T-helper 1 cell treated with Interleukin-12 subunit alpha and Interleukin-12 subunit beta and Interleukin-4 antibody, amounts not matched to agents 30 μg/mL and 1 μg/mL, for 36 hours (primary cell): ENCODE measurements at regions not wholly inside any gene's neighbourhood (a gene's known extent, or its start where the extent isn't known, plus 50 kb on each side); places are given as distances from the start of the nearest gene placed in this dataset.

Experiments used
- H3K27ac Mint-ChIP-seq: one replicate; pipeline ENCODE4 v1.8.0; 2021; ENCODE audit warnings: mild to moderate bottlenecking, mixed read lengths
- H3K27me3 Mint-ChIP-seq: one replicate; pipeline ENCODE4 v1.8.0; 2021; ENCODE audit warnings: low read depth, mixed read lengths
- H3K36me3 Mint-ChIP-seq: one replicate; pipeline ENCODE4 v1.8.0; 2021; ENCODE audit warnings: low read depth, mixed read lengths
- H3K4me1 Mint-ChIP-seq: one replicate; pipeline ENCODE4 v1.8.0; 2021; ENCODE audit warnings: low read depth, mixed read lengths
- H3K4me3 Mint-ChIP-seq: one replicate; pipeline ENCODE4 v1.8.0; 2021; ENCODE audit warnings: mild to moderate bottlenecking, moderate library complexity, mixed read lengths
- H3K9me3 Mint-ChIP-seq: one replicate; pipeline ENCODE4 v1.8.0; 2021; ENCODE audit warnings: mixed read lengths

- no peaks in the 10 kb centered on the region for H3K9me3 Mint-ChIP-seq
- no peak overlapping the region for H3K27ac Mint-ChIP-seq
- no peaks in the 10 kb centered on the region for H3K27me3 Mint-ChIP-seq
- H3K4me1 Mint-ChIP-seq = no peaks in the 10 kb centered on the region
- H3K36me3 Mint-ChIP-seq = no peaks in the 10 kb centered on the region
- no peak overlapping the region for H3K4me3 Mint-ChIP-seq
These were observed 96.3 kb upstream of the RNF152 start for GRCh38 chr18:61989138-61989537.

- Mint-ChIP-seq H3K9me3 (no peaks in the 10 kb centered on the region), H3K36me3 (no peaks in the 10 kb centered on the region), H3K4me3 (no peak overlapping the region), H3K4me1 (no peaks in the 10 kb centered on the region), H3K27me3 (no peaks in the 10 kb centered on the region), H3K27ac (no peak overlapping the region)
These were observed 95.3 kb upstream of the RNF152 start for GRCh38 chr18:61988100-61988499.

DNA sequence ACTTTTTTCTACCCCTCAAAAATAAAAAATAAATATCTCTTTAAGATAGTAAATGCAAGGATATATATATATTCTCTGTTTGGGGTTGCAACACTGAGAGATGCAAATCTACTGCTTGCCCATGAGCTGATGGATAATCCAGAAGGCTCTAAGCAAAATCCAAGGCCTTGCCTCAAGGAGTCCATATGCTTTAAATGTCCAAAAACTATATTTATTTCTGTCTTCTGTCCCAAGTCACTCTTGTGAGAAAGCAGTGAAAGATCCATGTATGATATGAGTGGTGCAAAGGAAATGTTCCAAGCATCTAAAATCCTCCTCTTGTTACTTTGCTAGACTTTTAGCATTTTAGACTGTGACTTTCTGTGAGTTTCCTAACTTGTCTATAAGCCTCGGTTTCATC, 92.9 kb upstream of the RNF152 start:
- Mint-ChIP-seq H3K9me3 (no peaks in the 10 kb centered on the region), H3K4me3 (no peak overlapping the region), H3K27ac (no peak overlapping the region), H3K36me3 (no peaks in the 10 kb centered on the region), H3K27me3 (no peaks in the 10 kb centered on the region), H3K4me1 (peaks cover 4% of the 10 kb centered on the region)

DNA sequence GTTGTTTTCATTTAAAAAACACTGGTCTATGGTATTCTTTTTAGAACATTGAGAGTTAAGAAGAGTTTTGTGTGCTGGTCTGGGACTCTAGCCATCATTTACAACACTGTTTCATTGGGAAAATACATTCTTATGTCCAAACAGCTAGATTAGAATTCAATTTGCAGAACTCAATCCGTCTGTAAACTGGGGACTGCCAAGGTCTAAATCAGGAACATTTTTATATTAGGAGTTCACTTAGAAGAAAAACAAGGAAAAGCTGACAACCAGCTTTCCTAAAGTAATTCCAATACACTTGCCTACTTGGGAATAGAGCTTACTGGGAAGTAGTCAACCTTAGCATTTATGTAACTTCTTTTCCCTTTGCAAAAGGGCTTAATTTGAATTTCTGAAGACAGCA, 91.5 kb upstream of the RNF152 start:
- no peaks in the 10 kb centered on the region for H3K27me3 Mint-ChIP-seq
- no peak overlapping the region for H3K4me3 Mint-ChIP-seq
- H3K9me3 Mint-ChIP-seq = no peaks in the 10 kb centered on the region
- no peaks in the 10 kb centered on the region for H3K36me3 Mint-ChIP-seq
- H3K4me1 Mint-ChIP-seq = peaks cover 9% of the 10 kb centered on the region
- no peak overlapping the region for H3K27ac Mint-ChIP-seq

DNA sequence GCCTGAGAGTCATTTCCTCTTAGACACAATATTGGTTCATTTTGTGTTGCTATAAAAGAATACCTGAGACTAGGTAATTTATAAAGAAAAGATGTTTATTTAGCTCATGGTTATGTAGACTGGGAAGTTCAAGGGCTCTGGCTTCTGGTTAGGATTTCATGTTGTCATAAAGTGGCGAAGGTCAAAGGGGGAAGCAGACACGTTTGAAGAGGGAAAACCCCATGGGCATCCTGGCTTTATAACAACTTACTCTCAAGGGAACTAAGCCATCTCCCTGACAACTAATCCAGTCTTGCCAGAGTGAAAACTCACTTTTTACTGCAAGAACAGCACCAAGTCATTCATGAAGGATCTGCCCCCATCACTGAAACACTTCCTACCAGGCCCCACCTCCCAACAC, 89.7 kb upstream of the RNF152 start:
- Mint-ChIP-seq H3K27me3 (peaks cover 4% of the 10 kb centered on the region), H3K4me3 (no peak overlapping the region)

DNA sequence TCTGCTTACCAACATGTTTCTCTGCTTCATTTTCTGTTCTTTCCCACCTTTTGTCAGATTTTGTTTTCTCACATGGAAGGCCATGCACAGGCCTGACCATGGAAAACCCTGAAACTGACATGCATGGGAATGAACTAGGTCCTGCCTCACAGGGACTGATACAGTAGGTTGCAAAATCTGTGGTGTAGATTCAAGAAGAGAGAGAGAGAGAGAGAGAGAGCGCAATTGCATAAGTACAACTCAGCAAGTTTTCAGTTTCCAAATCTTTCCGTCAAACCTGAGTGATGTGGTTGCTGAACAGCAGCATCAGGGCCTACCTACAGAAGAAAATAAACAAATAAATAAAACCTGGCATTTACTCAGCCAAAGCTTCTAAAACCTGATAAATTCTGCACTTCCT, 87.5 kb upstream of the RNF152 start:
- Mint-ChIP-seq H3K27ac (peak overlapping the region; percentile 52), H3K9me3 (no peaks in the 10 kb centered on the region), H3K27me3 (peaks cover 4% of the 10 kb centered on the region), H3K4me3 (no peak overlapping the region), H3K4me1 (peaks cover 20% of the 10 kb centered on the region), H3K36me3 (no peaks in the 10 kb centered on the region)

More for the DNA sequence above, 89.7 kb upstream of the RNF152 start:
- H3K9me3 Mint-ChIP-seq = no peaks in the 10 kb centered on the region
- no peak overlapping the region for H3K27ac Mint-ChIP-seq
- peaks cover 9% of the 10 kb centered on the region for H3K4me1 Mint-ChIP-seq
- no peaks in the 10 kb centered on the region for H3K36me3 Mint-ChIP-seq

DNA sequence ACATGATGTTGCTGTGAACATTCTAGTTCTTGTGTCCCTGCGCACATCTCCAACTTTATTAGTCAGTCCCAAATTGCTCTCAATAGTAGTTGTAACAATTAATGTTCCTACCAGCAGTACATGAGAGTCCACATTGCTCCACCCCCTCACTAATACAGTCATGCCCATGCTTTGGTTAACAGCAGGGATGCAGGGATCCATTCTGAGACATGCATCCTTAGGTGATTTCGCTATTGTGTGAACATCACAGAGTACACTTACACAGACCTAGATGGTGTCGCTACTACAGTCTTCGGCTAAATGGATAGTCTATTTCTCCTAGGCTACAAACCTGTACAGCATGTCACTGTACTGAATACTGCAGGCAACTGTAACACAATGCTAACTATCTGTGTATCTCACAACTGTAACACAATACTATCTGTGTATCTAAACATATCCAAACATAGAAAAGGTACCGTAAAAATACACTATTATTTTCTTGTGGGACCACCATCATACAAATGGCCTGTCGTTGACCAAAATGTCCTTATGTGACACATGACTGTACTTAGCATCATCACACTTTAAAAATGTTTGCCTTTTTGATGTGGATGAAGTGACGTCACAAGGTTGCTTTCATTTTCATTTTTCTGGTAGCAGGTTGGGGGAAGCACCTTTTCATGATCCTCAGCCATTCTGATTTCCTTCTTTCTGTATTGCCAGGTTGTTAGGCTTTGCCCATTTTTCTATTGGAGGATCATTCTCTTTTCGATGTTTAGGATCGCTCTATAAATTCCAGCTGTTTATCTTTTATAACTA, 82.9 kb upstream of the RNF152 start:
- Mint-ChIP-seq H3K4me3 (no peak overlapping the region), H3K27me3 (peaks cover 4% of the 10 kb centered on the region), H3K4me1 (peaks cover 17% of the 10 kb centered on the region), H3K9me3 (no peaks in the 10 kb centered on the region), H3K27ac (peak overlapping the region; percentile 52), H3K36me3 (no peaks in the 10 kb centered on the region)

GRCh38 chr18:61973273-61974115, 80.7 kb upstream of the RNF152 start:
- peaks cover 13% of the 10 kb centered on the region for H3K4me1 Mint-ChIP-seq
- no peak overlapping the region for H3K27ac Mint-ChIP-seq
- no peak overlapping the region for H3K4me3 Mint-ChIP-seq
- H3K36me3 Mint-ChIP-seq = no peaks in the 10 kb centered on the region
- H3K9me3 Mint-ChIP-seq = no peaks in the 10 kb centered on the region
- no peaks in the 10 kb centered on the region for H3K27me3 Mint-ChIP-seq

DNA sequence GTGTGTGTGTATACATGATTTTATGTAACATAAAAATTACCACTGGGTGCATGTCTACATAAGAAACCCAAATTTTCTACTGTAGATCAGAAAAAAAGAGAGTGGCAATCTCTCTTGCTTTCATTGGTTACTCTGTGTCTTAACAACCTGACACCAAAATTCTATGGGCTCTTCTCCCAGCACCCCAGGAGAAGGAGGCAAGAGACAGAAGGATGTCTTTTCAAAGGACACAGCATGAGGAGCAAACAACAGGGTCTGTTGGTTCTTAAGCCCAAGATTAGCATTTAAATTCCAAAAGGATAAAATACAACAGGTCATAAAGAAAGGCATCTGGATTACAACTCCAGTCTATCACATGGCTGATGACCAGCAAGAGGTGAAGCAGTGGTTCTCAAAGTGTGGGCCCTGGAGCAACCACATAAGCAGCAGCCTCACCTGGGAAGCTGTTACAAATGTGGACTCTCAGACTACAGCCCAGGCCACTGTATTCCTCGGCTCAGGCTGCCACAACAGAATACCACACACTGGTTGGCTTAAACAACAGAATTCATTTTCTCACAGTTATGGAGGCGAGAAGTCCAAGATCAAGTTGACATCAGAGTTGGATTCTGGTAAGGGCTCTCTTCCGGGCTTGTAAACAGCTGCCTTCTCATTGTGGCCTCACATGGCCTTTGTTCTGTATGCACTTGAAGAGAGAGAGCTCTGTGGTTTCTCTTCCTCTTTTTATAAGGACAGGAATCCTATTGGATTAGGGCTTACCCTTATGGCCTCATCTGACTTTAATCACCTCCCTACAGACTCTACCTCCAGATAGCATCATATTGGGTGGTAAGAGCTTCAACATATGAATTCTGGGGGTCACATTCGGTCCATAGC, 79.8 kb upstream of the RNF152 start:
- Mint-ChIP-seq H3K36me3 (no peaks in the 10 kb centered on the region), H3K4me1 (peaks cover 13% of the 10 kb centered on the region), H3K4me3 (no peak overlapping the region), H3K9me3 (no peaks in the 10 kb centered on the region), H3K27ac (no peak overlapping the region), H3K27me3 (peaks cover under 1% of the 10 kb centered on the region)

GRCh38 chr18:61967252-61967891, 74.6 kb upstream of the RNF152 start:
- Mint-ChIP-seq H3K4me1 (no peaks in the 10 kb centered on the region), H3K36me3 (no peaks in the 10 kb centered on the region), H3K9me3 (no peaks in the 10 kb centered on the region), H3K27me3 (peaks cover 18% of the 10 kb centered on the region), H3K27ac (no peak overlapping the region), H3K4me3 (no peak overlapping the region)

DNA sequence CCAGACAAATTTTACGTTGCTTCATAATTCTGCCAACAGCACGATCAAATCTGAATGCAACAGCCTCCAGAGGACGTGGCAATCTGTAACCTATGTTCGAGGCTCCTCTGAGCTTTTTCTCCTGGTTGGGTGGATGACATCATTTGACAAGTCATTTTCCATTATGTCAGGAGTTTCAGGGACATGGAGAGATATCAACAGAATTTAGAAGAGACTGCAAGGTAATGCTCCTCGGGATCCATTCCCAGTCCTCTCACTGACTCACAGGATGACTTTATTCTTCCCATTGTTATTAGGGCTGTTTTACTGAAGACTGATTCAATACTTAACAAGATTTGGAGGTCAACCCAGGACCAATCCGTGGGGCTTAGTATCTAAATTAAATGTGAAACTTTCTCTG, 72.5 kb upstream of the RNF152 start:
- no peaks in the 10 kb centered on the region for H3K4me1 Mint-ChIP-seq
- no peak overlapping the region for H3K4me3 Mint-ChIP-seq
- H3K36me3 Mint-ChIP-seq = no peaks in the 10 kb centered on the region
- H3K27me3 Mint-ChIP-seq = peaks cover 28% of the 10 kb centered on the region
- H3K9me3 Mint-ChIP-seq = no peaks in the 10 kb centered on the region
- H3K27ac Mint-ChIP-seq = no peak overlapping the region

DNA sequence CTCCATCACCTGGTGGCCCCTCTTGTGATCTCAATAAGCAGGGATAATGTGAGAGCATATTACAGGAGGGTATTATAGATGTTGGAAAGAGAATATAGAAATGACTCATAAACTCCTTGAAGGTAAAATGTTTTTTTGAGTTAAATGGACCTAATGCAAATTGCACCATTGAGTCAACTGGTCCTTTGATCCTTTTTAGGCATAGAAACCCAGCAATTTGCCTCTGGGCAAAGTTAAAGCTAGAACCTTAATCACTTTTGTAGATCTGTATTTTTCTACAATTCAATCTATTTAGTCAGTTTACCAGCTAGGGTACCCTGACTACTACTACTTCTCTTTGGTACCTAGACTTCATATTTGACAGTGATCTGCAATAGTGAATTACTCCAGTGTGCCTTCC, 71.8 kb upstream of the RNF152 start:
- no peaks in the 10 kb centered on the region for H3K9me3 Mint-ChIP-seq
- peaks cover 31% of the 10 kb centered on the region for H3K27me3 Mint-ChIP-seq
- no peaks in the 10 kb centered on the region for H3K36me3 Mint-ChIP-seq
- H3K4me1 Mint-ChIP-seq = no peaks in the 10 kb centered on the region
- no peak overlapping the region for H3K27ac Mint-ChIP-seq
- H3K4me3 Mint-ChIP-seq = no peak overlapping the region

- H3K27ac Mint-ChIP-seq = no peak overlapping the region
- H3K4me1 Mint-ChIP-seq = no peaks in the 10 kb centered on the region
- no peaks in the 10 kb centered on the region for H3K9me3 Mint-ChIP-seq
- H3K36me3 Mint-ChIP-seq = no peaks in the 10 kb centered on the region
- H3K4me3 Mint-ChIP-seq = no peak overlapping the region
- H3K27me3 Mint-ChIP-seq = peaks cover 32% of the 10 kb centered on the region
These were observed 70.9 kb upstream of the RNF152 start for GRCh38 chr18:61963705-61964104.
